Transverse colon (tissue), 4 donors: ENCODE measurements at regions not wholly inside any gene's neighbourhood (a gene's known extent, or its start where the extent isn't known, plus 50 kb on each side); places are given as distances from the start of the nearest gene placed in this dataset.

Source experiments
- POLR2A ChIP-seq: fragments of 450-650 bp; IDR thresholded peaks from one replicate; pipeline ENCODE4 v1.6.1; 2016; ENCODE audit warnings: antibody characterized with exemption, mild to moderate bottlenecking, moderate library complexity
- POLR2AphosphoS5 ChIP-seq, 3 donors: sonication (generic); formaldehyde crosslinking; IDR thresholded peaks; one replicate each; pipeline ENCODE4 v1.6.1; 2016; ENCODE audit warnings: antibody characterized with exemption in 3 of 3
- TF ChIP-seq, protein P1 (sequence below), 5 experiments: fragments of 200-600 bp in 3 of 5; fragments of 450-650 bp in 2 of 5; sonication (generic) in 3 of 5; IDR thresholded peaks; 1 replicate in 2 of 5; 2 replicates in 3 of 5; pipeline ENCODE4 v1.5.1; 2016 to 2017; ENCODE audit warnings: antibody characterized with exemption in 5 of 5, inconsistent platforms in 3 of 5, mild to moderate bottlenecking in 2 of 5, moderate library complexity in 1 of 5

DNA sequence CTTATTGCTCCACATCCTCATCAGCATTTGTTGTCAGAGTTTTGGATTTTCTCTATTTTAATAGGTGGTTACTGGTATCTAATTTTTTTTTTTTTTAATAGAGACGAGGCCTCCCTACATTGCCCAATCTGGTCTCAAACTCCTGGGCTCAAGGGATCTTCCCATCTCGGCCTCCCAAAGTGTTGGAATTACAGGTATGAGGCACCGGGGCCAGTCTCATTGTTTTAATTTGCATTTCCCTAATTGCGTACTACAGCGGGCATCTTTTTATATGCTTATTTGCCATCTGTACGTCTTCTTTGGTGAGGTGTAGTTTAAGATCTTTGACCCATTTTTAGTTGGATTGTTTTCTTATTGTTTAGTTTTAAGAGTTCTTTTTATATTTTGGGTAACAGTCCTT is 210.4 kb upstream of the SULF2 start:
- TF ChIP-seq, protein P1, sequence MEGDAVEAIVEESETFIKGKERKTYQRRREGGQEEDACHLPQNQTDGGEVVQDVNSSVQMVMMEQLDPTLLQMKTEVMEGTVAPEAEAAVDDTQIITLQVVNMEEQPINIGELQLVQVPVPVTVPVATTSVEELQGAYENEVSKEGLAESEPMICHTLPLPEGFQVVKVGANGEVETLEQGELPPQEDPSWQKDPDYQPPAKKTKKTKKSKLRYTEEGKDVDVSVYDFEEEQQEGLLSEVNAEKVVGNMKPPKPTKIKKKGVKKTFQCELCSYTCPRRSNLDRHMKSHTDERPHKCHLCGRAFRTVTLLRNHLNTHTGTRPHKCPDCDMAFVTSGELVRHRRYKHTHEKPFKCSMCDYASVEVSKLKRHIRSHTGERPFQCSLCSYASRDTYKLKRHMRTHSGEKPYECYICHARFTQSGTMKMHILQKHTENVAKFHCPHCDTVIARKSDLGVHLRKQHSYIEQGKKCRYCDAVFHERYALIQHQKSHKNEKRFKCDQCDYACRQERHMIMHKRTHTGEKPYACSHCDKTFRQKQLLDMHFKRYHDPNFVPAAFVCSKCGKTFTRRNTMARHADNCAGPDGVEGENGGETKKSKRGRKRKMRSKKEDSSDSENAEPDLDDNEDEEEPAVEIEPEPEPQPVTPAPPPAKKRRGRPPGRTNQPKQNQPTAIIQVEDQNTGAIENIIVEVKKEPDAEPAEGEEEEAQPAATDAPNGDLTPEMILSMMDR (IDR thresholded peaks at IDR 0.05), result no peak
- TF ChIP-seq POLR2AphosphoS5 (IDR thresholded peaks at IDR 0.05) (no peak), POLR2A (no peak)
